NCI-H2196 treated with DMSO at 0.1 percent for 48 hours (cell line): ENCODE measurements at regions not wholly inside any gene's neighbourhood (a gene's known extent, or its start where the extent isn't known, plus 50 kb on each side); places are given as distances from the start of the nearest gene placed in this dataset.

Source experiments
- DNase-seq: peaks from one replicate; lab custom pipeline; 2025; ENCODE audit not compliant: unreplicated experiment; lab: John Stamatoyannopoulos, UW

DNA sequence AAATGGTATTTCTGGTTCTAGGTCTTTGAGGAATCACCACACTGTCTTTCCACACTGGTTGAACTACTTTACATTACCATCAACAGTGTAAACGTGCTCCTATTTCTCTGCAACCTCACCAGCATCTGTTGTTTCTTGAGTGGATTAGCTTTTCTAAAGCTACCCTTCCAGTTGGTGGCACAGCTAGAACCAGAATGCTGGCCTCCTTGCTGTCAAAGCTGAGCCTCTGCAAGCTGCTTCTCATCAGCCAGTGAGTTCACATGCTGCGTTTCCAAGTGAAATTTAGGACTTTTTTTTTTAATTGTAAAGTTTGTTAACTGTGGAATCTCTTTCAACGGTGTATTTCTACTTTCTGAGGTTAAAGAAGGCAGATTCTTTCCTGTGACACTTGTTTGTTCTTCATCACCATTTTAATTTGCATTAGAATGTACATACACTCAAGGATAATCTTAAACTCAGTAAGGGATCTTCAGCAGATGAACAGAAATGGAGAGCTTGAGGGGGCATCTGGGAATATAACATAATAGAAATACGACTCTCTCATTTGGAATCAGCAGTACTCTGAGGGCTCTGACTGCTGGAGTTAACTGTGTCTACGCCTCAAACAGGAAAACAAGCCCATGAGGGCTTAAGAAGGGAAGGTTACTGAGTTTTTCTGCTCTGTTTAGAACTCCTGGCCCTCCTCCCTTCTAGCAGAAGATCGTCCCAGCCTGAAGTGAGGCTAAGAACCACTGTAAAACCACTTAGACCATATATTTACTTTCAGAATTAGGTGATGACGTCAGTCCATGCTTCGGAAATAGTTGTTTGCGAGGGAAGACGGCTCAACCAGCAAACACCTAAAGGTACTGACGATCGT lies 148.4 kb upstream of the FAM20A start:
- DNase-seq, result no peak

DNA sequence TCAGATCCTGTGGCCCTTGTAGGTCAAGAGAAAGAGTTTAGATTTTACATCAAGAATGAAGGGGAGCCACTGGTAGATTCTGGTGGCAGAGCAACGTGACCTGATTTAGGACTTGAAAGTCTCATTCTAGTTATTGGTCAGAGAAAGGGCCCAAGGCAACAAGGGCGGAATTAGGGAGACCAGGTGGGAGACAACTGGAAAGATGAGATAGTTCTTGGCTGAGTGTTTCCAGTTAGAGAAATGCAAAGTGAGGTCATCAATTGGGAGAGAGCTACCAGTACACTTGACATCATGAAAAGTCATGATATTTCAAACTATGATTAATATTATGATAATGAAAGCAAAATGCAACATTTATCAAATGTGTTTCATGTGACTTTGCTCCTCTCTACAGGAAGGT lies 147.2 kb upstream of the FAM20A start:
- DNase-seq, result no peak

DNA sequence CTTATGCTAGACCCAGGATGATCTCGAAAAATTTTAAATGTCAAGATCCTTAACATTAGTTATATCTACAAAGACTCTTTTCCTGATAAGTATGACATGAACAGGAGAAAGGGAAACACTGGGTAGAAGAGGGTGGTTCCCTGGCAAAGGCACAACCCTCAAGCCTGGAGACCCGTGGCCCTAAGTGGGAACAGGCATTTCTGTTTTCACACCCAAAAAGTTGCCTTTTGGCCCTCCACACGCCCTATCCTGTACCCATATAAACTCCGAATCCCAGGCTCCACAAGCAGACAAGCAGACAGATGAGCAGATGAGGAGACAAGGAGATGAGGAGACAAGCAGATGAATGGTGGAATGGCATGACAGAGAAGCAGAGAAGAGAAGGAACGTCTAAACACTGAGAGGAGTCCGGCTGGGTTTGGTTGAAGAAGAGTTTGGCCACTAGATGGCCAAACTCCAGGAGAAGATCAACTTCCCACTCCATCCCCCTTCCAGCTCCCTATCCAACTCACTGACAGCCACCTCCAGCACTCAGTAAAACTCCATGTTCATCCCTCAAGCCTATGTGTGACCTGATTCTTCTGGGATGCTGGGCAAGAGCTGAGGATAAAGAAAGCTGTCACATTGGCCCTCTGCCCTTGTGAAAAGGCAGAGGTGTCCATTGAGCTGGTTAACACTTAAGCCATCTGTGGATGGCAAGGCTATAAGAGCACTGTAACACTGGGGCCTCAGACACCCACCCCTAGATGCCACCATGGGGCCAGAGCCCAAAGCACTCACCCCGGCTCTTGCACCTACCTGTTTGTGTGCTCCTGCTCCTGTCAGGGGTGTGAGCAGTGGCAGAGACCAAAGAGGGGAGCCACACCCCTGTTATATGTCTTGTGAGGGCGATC lies 139.6 kb upstream of the FAM20A start:
- DNase-seq, result no peak

DNA sequence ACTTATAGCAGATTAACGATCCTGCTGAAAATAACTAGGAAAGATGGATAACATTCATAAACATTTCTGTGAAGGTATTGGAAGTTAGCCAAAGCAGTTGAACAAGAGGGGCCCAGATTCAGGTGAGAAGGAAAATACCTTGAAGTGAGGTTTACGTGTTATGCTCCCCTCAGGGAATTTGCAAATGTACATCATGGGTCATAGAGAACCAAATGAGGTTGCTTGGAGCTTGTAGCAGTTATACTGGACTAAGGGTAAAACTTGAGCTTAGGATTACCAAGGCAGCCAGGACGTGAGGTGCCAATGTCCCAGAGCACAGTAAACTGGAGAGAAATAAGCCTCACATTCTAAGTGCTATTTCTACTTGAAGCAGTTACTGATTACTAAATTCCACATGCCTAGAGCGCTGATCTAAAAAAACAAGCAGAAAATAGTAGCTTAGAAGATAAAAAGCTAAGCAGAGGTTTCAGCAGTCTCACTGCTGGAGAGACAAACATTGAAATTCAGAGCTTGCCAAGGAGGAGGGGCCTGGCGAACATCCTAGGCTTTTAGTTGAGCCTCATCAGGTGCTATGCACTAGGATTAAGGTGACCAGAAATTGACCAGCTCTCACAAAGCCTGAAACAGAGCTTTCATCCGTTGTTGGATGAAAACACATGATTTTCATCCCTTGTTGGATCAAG lies 136.7 kb upstream of the FAM20A start:
- no peak for DNase-seq

DNA sequence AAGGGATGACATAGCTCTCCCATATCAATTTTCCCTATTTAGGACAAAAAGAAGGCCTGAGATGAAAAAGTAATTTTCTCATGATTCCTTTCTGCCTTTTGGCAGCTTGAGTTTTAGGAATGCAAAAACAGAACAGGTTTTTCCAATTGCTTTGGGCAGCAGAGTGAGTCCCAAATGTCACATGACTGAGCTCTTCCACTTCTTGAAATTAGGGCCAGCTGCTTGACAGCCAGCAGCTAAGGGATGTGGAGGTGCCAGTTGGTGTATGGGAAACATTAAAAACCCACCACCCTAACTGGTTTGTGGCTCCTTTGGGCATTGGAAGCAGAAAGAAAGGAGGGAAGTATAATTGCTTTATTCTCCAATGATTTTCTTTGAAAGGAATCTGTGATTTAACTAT lies 133.8 kb upstream of the FAM20A start:
- DNase-seq, result no peak

DNA sequence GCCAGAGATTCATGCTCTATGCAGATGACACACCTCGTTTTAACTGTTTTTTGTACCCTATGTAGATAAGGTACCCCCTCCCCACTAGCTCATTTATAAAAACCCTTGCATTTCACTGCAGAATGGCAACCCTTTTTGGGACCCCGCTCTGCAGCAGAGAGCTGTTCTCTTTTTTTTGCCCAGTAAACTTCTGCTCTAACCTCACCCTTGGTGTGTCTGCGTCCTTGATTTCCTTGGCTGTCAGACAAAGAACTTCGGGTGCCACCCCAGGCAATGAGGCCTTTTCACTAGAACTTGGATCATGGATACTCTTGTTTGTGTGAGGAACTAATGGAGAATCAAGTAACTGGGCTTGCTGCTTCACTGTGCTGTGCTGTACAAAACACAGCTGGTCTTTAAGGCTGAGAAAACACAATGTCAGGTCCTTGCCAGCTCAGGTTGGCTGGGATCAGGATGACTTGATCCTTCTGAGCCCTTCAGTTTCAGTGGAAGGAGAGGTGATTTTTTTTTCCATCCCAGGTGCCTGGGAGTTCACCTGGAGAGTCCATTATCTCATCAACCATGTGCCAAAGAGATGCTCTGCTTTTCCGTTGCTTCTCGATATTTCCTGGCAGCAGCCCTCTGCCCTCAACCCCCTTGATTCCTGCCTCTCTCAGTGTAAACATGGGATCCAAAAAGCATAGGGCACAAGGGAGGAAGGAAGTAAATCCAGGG lies 133.2 kb upstream of the FAM20A start:
- no peak for DNase-seq

DNA sequence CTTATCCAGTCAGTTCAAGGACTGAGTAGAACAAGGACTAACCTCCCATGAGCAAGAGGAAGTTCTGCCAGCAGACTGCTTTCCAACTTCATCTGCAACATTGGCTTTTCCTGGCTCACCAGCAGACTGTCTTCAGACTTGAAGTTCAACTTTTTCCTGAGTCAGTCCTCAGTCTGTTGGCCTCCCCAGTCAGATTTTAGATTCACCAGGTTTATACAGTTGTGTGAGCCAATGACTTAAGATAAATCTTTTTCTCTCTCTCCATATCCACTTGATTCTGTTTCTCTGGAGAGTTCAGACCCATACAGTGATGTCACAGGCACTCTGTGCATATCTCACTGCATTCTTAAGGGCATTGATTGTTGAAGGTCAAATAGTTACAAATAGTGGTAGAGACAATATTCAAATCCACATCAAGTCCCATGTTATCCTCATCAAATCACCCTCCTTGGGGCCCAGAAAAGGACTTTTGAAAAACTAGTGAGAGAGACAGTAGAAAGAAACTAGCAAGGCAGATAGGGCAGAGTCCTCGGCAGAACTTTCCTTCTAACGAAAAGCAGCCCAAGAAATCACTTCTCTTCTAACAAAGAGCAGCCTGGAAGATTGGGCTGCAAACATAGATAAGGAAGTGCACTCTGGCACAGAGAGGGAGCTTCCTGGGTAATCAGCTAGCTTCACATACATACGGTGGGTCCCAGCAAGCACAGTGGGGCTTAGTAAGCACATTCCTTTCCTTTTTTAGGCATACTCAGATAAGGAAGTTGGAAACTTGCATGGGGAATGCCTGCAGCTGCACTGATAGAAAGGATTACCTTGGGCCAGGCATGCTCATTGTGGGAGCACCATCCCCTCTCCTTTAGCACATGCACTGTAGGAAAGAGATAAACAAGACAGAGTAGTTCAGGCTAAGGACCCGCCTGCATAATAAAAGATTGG lies 132.3 kb upstream of the FAM20A start:
- DNase-seq, result no peak

DNA sequence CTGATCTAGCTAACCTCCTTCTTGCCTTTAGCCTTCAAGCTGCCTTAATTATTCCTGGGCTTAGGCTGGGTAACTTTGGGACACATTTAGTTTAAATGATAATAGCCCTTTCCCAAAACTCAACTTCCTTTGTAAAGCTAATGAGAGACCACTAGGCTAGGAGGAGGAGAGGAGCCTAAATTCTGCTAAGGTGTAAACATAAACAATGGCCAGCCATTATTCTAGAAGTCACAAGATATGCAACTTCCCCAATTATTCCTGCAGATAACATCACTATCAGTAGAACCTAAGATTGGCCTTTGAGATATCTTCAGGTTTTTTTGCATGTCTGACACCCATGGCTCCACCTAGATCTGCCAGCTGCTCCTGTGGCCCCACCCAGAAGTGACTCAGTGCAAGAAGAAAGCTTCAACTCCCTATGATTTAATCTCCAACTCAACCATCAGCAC lies 131.2 kb upstream of the FAM20A start:
- no peak for DNase-seq

DNA sequence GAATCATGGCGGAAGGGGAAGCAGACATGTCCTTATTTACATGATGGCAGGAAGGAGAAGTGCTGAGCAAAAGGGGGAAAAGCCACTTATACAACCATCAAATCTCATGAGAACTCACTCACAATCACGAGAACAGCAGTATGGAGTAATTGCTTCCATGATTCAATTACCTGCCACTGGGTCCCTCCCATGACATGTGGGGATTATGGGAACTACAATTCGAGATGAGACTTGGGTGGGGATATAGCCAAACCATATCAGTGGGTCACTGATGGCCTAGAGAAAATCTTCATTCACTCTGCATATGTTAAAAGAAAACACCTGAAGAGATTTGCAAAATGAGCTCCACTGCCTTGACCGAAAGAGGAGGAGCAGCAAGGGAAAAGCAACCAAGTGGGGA lies 130.3 kb upstream of the FAM20A start:
- no peak for DNase-seq

DNA sequence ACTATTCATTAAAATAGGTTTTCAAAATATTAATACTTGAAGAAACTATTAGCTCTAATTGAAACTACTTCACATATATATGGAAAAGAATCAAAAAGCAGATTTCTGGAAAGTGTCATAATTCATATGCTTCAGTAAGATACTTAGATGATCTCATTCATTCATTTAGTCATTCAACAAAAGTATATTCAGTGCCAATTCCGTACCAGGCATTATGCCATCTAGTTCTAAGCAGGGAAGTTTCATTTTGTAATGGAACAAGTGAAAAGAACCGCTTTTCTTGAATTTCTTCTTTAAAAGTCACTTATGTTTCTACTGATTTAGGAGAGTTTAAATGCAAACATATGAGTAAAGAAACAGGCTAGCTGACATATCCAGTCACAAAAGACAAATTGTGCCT lies 118.3 kb upstream of the FAM20A start:
- DNase-seq, result no peak

DNA sequence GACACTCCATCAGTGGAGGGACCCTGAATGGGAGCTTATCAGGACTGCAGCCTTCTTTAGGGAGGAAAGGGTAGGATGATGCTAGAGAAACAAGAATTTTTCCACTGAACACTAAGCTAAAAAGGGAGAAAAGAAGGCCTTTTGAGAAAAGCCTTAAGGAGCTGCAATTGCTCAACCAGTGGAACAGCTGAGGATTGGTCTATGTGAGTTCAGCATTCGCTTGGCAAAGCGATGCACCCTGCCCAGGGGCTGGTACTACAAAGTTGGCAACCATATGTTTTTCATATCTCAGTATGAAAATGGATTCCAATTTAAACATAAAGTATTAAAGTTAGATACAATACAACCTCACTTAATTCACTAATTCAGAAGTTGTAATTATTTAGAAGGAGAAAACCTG lies 117.8 kb upstream of the FAM20A start:
- DNase-seq, result no peak

DNA sequence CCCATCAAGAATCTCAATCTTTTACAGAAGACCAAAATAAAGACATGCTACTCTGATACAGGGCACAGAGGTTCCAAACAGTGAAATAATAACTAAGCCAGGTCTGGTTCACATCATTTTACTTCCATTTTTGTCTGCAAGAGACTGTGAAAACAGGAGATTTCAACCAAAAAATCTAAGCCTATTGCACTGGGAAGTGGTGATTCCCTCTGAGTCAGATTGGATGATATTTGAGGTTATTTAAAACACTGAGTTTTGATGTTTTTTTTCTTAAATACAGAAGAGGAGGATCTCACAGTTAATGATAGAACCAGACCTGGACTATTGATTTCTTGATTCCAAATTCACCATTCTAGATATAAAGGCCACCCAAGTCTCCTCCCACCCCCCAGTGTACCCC lies 117.3 kb upstream of the FAM20A start:
- no peak for DNase-seq

DNA sequence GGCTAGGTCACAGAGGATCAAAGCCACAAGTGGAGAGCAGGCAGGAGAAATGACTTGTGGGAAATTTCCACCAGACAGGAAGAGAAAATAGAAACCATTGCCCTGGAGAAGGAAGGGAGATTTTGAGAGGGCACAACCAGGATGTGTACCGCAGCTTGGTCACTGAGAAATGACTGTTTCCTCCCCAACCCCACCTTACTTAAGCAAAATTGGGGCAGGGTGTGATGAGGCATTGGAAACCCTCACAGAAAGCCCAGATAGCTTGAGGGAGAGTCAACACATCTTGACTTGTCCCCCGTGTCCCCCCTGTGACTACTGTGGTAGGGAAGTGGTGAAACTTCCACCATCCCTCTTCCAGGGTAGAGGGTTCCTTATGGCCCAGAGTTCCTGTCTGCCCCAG lies 113.5 kb upstream of the FAM20A start:
- no peak for DNase-seq

DNA sequence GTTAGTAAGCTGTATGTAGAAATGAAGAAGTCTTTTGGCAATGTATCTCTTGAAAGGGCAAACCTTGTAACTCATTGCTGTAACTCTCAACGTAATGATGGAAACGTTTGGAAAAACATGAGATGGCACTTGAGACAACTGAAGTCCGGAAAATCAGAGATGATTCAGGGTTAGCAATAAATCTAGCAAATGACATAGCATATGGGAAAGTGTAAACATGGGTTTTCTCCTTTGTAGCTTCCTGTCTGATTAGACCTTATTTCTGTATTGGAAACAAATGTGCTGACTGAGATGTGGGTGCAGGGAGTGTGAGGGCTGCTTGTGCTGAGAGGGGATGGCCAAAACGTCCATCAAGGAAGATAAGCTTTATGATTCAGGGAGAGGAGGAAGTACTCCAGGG lies 110.7 kb upstream of the FAM20A start:
- DNase-seq, result no peak

DNA sequence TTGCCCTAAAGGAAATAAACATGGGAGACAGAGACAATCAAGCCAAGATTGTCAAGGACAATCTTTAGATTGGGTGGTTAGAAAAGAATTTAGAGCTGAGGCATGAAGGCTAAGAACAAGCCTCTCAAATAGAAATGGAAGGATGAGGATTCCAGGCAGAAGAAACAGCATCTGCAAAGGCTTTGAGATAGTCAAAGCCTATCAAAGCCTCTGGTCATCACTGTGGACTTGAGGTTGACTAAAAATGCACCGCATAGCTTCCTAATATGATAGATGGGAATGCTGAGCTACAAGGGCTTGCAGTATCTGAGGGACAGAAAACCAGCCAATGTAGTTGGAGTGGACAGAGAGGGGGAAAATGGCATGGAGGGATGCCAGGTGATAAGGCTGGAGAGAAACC lies 109.8 kb upstream of the FAM20A start:
- no peak for DNase-seq

DNA sequence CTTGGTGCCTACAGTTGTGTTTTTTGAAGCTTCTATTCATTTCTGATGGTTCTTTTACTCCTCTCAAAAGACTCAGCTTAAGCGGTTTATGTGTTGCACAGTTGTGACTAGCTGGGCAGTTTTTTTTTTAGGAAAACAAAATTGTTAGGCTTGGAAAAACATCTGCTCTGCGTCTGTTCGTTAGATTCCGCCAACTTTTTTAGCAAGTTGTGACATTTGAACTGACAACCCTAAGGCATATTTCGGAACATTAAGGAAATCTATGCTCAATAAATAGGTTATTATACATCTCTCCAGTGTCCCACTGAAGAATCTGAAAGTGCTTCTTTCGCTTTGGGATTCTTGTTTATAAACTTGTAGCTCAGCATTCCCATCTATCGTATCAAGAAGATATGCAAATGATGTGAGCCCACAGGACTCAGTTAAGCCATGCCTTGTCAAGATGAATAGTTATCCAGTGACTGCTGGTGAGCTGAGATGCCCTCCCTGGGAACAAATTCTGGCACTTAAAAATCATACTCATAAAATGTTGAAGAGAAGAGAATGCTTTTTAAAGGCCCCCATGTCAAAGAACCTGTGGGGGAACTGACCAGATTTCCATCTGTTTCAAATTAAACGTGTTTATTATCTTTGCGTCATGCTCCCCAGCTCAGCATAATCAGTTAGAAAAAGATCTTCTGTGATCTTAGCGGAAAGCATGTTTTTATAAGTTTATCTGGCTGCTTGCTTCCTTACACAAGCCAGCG lies 109.0 kb upstream of the FAM20A start:
- DNase-seq, result no peak

DNA sequence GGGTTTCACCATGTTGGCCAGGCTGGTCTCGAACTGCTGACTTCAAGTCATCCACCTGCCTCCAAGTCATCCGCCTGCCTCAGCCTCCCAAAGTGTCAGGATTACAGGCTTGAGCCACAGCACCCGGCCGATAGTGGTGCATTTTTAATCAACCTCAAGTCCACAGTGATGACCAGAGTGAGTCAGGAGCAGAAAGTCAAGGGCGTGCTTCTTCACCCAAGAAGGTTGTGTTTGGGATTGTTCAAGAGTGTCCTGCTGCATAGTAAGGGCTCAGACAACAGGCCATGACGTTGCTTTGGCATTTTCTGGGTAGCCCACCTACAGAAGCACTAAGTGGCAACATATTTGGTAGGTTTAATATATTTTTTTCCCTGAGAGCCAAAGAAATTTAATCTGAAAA lies 108.3 kb upstream of the FAM20A start:
- DNase-seq, result no peak

DNA sequence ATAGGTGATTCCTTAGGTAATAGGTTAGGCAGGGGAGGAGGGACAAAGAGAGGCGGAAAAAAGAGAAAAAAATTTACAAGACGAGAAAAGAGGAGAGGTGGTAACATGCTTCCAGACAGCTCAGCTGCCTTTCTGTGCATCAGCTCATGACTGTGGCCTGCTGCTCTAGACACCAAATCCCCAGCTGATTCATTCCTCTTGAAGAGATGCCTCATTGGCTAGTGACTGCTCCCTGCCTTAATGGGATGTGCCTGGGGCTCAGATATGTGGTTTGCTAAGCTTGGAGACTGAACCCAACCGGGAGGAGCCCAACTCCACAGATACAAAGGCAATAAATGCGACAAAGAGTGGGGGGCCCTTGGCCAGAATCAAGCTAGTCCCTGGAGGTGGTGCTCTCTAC lies 105.9 kb upstream of the FAM20A start:
- no peak for DNase-seq

DNA sequence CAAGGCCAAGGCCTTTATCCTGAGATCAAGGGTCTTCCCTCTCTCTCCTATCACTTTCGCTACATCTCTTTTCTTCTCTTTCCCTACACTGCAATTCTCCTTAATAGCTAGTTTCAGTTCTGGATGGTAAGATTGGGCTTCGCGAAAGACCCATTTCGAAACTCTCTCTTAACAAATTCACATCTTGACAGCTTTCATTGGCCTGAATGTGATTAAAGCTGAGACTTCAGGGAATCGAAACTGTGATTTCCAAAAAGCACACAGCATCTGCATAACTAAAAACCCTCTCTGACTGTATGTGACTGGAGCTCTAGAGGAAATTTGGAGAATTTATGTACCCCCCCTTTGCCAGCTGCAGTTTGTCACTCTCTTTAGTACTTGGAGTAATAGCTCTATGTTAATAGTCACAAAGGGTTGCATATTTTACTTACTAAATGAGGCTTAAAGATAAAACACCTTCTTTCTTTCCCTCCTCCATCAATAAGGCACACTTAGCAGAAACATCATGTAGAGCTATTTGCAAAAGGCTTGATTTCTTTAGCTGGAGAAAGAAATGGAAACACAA lies 105.3 kb upstream of the FAM20A start:
- DNase-seq, result no peak
